MCF 10A (cell line): ENCODE measurements at regions not wholly inside any gene's neighbourhood (a gene's known extent, or its start where the extent isn't known, plus 50 kb on each side); places are given as distances from the start of the nearest gene placed in this dataset.

Source experiments
- BruUV-seq: library from RNA; stranded (reverse); fragments of 400-500 nt; replicated peaks from 2 replicates; lab custom pipeline; 2021; lab: Mats Ljungman, UMichigan
- CTCF ChIA-PET: fragments of 300-600 bp; sonication (Branson Sonifier 250); formaldehyde crosslinking; extraction: SDS; loops from one replicate; lab custom pipeline; 2021; ENCODE audit warnings: antibody characterized with exemption, inconsistent platforms; lab: Yijun Ruan, JAX
- POLR2A ChIA-PET: fragments of 300-600, 350-650 bp; sonication (Branson Sonifier 250); formaldehyde crosslinking; extraction: SDS; loops from one replicate; lab custom pipeline; 2020; ENCODE audit warnings: antibody characterized with exemption, inconsistent platforms; lab: Yijun Ruan, JAX
- DNase-seq: peaks from one replicate; pipeline ENCODE4 v3.0.0-alpha.2; 2018; ENCODE audit not compliant: unreplicated experiment
- H3K27ac Mint-ChIP-seq: one replicate; pipeline ENCODE4 v1.8.0; 2022; ENCODE audit warnings: mild to moderate bottlenecking, low read depth, mixed read lengths; ENCODE audit not compliant: unreplicated experiment
- H3K27me3 Mint-ChIP-seq: one replicate; pipeline ENCODE4 v1.8.0; 2022; ENCODE audit warnings: mixed read lengths; ENCODE audit not compliant: insufficient read depth, unreplicated experiment
- H3K36me3 Mint-ChIP-seq: one replicate; pipeline ENCODE4 v1.8.0; 2022; ENCODE audit warnings: mild to moderate bottlenecking, moderate library complexity, mixed read lengths; ENCODE audit not compliant: insufficient read depth, unreplicated experiment
- H3K4me1 Mint-ChIP-seq: one replicate; pipeline ENCODE4 v1.8.0; 2022; ENCODE audit warnings: mixed read lengths; ENCODE audit not compliant: insufficient read depth, unreplicated experiment
- H3K4me3 Mint-ChIP-seq: one replicate; pipeline ENCODE4 v1.8.0; 2022; ENCODE audit warnings: mild to moderate bottlenecking, moderate library complexity, mixed read lengths; ENCODE audit not compliant: unreplicated experiment
- H3K9me3 Mint-ChIP-seq: one replicate; pipeline ENCODE4 v1.8.0; 2022; ENCODE audit warnings: mixed read lengths; ENCODE audit not compliant: unreplicated experiment
- intact Hi-C: fragments of 100-400 bp; cut with micrococcal nuclease; formaldehyde crosslinking; loops from 2 replicates; pipeline ENCODE4 v1.14.1; 2022
- TF ChIP-seq, protein P1 (sequence below): fragments of 200-600 bp; IDR thresholded peaks from one replicate; pipeline ENCODE4 v1.8.0; 2022; ENCODE audit warnings: antibody characterized with exemption, mild to moderate bottlenecking; ENCODE audit not compliant: unreplicated experiment

DNA sequence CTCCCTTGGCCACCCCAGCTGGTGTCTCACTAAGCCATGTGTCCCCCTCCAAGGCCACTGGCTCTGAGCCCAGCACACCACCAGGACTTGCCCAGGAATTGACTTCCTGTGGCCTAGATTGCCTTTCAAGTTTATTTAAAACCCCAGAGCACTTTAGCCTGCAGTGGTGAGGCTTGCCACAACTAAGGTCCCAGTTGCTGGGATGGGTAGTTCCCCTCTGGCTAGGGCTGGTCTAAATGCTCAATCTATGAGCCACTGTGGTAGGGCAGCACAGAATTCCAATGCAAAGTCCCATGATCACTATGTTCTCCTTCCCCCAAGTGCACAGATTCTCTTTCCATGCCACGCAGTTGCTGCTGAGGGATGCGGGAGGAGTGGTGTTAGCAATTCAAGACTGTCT lies 61.1 kb upstream of the HCCS start:
- no peak for DNase-seq
- H3K27me3 Mint-ChIP-seq = no peaks in the 10 kb centered on the region
- H3K9me3 Mint-ChIP-seq = peaks cover 22% of the 10 kb centered on the region
- H3K27ac Mint-ChIP-seq = no peak overlapping the region
- ChIA-PET CTCF (no interaction called here), POLR2A (no interaction called here)
- intact Hi-C loops = no loop called here
- TF ChIP-seq, protein P1, sequence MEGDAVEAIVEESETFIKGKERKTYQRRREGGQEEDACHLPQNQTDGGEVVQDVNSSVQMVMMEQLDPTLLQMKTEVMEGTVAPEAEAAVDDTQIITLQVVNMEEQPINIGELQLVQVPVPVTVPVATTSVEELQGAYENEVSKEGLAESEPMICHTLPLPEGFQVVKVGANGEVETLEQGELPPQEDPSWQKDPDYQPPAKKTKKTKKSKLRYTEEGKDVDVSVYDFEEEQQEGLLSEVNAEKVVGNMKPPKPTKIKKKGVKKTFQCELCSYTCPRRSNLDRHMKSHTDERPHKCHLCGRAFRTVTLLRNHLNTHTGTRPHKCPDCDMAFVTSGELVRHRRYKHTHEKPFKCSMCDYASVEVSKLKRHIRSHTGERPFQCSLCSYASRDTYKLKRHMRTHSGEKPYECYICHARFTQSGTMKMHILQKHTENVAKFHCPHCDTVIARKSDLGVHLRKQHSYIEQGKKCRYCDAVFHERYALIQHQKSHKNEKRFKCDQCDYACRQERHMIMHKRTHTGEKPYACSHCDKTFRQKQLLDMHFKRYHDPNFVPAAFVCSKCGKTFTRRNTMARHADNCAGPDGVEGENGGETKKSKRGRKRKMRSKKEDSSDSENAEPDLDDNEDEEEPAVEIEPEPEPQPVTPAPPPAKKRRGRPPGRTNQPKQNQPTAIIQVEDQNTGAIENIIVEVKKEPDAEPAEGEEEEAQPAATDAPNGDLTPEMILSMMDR = no peak
- no peaks in the 10 kb centered on the region for H3K4me1 Mint-ChIP-seq
- no TSS peak for BruUV-seq
- no peak overlapping the region for H3K4me3 Mint-ChIP-seq
- H3K36me3 Mint-ChIP-seq = no peaks in the 10 kb centered on the region

DNA sequence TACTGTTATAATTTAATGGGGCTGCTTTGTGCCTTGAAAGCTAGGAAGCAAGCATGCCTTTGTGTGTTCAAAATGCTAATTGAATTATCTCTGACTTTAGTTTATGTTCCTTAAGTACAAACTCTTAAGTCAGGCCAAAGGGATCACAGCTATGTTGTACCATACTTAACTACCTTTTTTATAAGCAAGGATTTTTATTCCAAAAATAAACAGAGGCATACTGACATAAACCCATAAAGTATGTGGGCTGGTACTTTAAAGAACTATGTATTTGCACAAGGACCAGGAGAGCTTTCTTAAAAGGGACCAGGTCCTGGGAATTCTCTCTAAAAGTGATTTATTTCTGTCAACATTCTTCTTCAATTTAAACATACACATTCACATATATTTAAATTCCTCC lies 57.8 kb upstream of the HCCS start:
- TF ChIP-seq, protein P1 = no peak
- Mint-ChIP-seq H3K27ac (no peak overlapping the region), H3K4me3 (no peak overlapping the region), H3K9me3 (peaks cover 8% of the 10 kb centered on the region), H3K27me3 (no peaks in the 10 kb centered on the region), H3K4me1 (no peaks in the 10 kb centered on the region), H3K36me3 (no peaks in the 10 kb centered on the region)
- no peak for DNase-seq
- ChIA-PET POLR2A (interaction anchor here (0.6 kb wide), 1 partner anchor 873 kb away, joined by 3 read pairs; no protein-coding TSS in a partner anchor), CTCF (interaction anchor here (0.6 to 0.7 kb wide), 2 partner anchors 12 to 1860 kb away, joined by 3 read pairs; no protein-coding TSS in a partner anchor)
- intact Hi-C loops = no loop called here
- no TSS peak for BruUV-seq

- TF ChIP-seq, protein P1 = no peak
- CTCF ChIA-PET = interaction anchor here (0.7 kb wide), 1 partner anchor 189 kb away, joined by 3 read pairs; no protein-coding TSS in a partner anchor
- H3K36me3 Mint-ChIP-seq = no peaks in the 10 kb centered on the region
- POLR2A ChIA-PET = no interaction called here
- no peak overlapping the region for H3K4me3 Mint-ChIP-seq
- BruUV-seq = no TSS peak
- no peaks in the 10 kb centered on the region for H3K4me1 Mint-ChIP-seq
- H3K9me3 Mint-ChIP-seq = no peaks in the 10 kb centered on the region
- no peaks in the 10 kb centered on the region for H3K27me3 Mint-ChIP-seq
- no peak for DNase-seq
- no peak overlapping the region for H3K27ac Mint-ChIP-seq
- intact Hi-C loops = no loop called here
Observed at GRCh38 chrX:11056322-11057176, 54.6 kb upstream of the HCCS start.

DNA sequence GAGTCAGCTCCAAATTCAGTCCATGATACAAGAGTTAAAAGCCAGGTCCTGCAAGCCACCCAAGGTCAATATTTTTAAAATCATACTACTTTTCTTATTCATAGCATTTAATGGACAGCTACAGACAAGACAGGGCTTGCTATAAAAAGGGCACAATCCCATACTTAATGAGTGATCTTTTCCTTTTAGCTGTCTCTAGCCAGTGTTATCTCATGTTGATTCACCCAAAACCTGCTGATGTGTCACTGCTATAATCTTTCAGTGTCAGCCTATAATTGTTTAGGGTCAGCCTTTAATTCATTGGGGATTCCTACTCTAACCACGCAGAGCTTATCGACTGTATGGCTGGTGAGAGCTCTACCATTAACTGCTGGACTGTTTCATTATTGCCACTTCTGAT lies 51.2 kb upstream of the HCCS start:
- POLR2A ChIA-PET = interaction anchor here (1.0 kb wide), 1 partner anchor 41 kb away, joined by 3 read pairs; no protein-coding TSS in a partner anchor
- TF ChIP-seq, protein P1 = no peak
- BruUV-seq = no TSS peak
- Mint-ChIP-seq H3K36me3 (no peaks in the 10 kb centered on the region), H3K9me3 (no peaks in the 10 kb centered on the region), H3K4me1 (no peaks in the 10 kb centered on the region), H3K4me3 (no peak overlapping the region), H3K27ac (no peak overlapping the region), H3K27me3 (no peaks in the 10 kb centered on the region)
- DNase-seq = no peak
- CTCF ChIA-PET = no interaction called here
- intact Hi-C loops = no loop called here
